Upper lobe of left lung (tissue), 6 donors: ENCODE measurements at regions not wholly inside any gene's neighbourhood (a gene's known extent, or its start where the extent isn't known, plus 50 kb on each side); places are given as distances from the start of the nearest gene placed in this dataset.

ENCODE experiments used
- ATAC-seq, 2 donors: fragments of 200-7000 bp; cut with Tn5 transposase; one replicate each; pipeline ENCODE4 v1.9.1; 2022; ENCODE audit warnings: mild to moderate bottlenecking in 2 of 2, moderate library complexity in 2 of 2; ENCODE audit not compliant: low FRiP score in 2 of 2
- DNase-seq, 2 donors: peaks; one replicate each; pipeline ENCODE4 v3.0.0-alpha.2; 2019 to 2020
- H3K27ac ChIP-seq, 4 donors: fragments of 200-600 bp; sonication (generic); one replicate each; pipeline ENCODE4 v1.5.1; 2016 to 2019
- H3K27me3 ChIP-seq, 4 donors: fragments of 200-600 bp; sonication (generic); one replicate each; pipeline ENCODE4 v1.5.1; 2017 to 2019
- H3K36me3 ChIP-seq, 4 donors: fragments of 200-600 bp; sonication (generic); one replicate each; pipeline ENCODE4 v1.5.1; 2016 to 2019
- H3K4me1 ChIP-seq, 4 donors: fragments of 200-600 bp; sonication (generic); one replicate each; pipeline ENCODE4 v1.5.1; 2018 to 2019
- H3K4me3 ChIP-seq, 4 donors: fragments of 200-600 bp; sonication (generic); one replicate each; pipeline ENCODE4 v1.5.1; 2017 to 2019; ENCODE audit warnings: mild to moderate bottlenecking in 2 of 4, moderate library complexity in 1 of 4
- H3K9me3 ChIP-seq, 4 donors: fragments of 200-600 bp; sonication (generic); one replicate each; pipeline ENCODE4 v1.5.1; 2018 to 2019
- EP300 ChIP-seq, 4 donors: sonication (generic); formaldehyde crosslinking; IDR thresholded peaks; one replicate each; pipeline ENCODE4 v1.5.1; 2017; ENCODE audit warnings: antibody characterized with exemption in 4 of 4, control low read depth in 2 of 4
- POLR2A ChIP-seq, 4 donors: fragments of 450-650 bp; IDR thresholded peaks; one replicate each; pipeline ENCODE4 v1.5.1; 2016 to 2017; ENCODE audit warnings: antibody characterized with exemption in 4 of 4, mild to moderate bottlenecking in 2 of 4
- POLR2AphosphoS5 ChIP-seq, 2 donors: sonication (generic); formaldehyde crosslinking; IDR thresholded peaks; one replicate each; pipeline ENCODE4 v1.5.1; 2017; ENCODE audit warnings: antibody characterized with exemption in 2 of 2
- WGBS, 2 donors: methylation state at CpG; one replicate each; pipeline ENCODE4 v1.1.5; 2017 to 2018; 5-methylcytosine and 5-hydroxymethylcytosine counted together
- TF ChIP-seq, protein P1 (sequence below), 6 experiments: fragments of 450-650 bp in 4 of 6; fragments of 200-600 bp in 2 of 6; sonication (generic) in 2 of 6; IDR thresholded peaks; one replicate each; pipeline ENCODE4 v1.5.1; 2016 to 2019; ENCODE audit warnings: antibody characterized with exemption in 6 of 6
- donor health status: DM: no; HTN: no; CAD: no; lungs with moderate emphysema.
- donor health status: DM: no; HTN: yes; CAD: no; lungs with severe emphysema.

GRCh38 chr10:18735711-18736110 is 76.5 kb downstream of the ARL5B start:
- no peaks in the 10 kb centered on the region for H3K36me3 ChIP-seq
- 93 to 98% methylated on average over 2 of the region's 2 CpGs for WGBS, 2 donors
- H3K27ac ChIP-seq = no peak overlapping the region
- DNase-seq (no peak), ATAC-seq (no peak)
- no peaks in the 10 kb centered on the region for H3K9me3 ChIP-seq
- TF ChIP-seq POLR2AphosphoS5 (IDR thresholded peaks at IDR 0.05) = no peak
- no peak for TF ChIP-seq POLR2A (IDR thresholded peaks at IDR 0.05)
- no peaks in the 10 kb centered on the region for H3K4me1 ChIP-seq
- H3K4me3 ChIP-seq = no peak overlapping the region
- no peaks in the 10 kb centered on the region for H3K27me3 ChIP-seq

GRCh38 chr10:18737236-18737635 is 78.0 kb downstream of the ARL5B start:
- H3K36me3 ChIP-seq = no peaks in the 10 kb centered on the region
- no peak overlapping the region for H3K27ac ChIP-seq
- WGBS, 2 donors = 75 to 86% methylated on average over 2 of the region's 2 CpGs
- no peaks in the 10 kb centered on the region for H3K9me3 ChIP-seq
- no peaks in the 10 kb centered on the region for H3K4me1 ChIP-seq
- H3K4me3 ChIP-seq = no peak overlapping the region
- DNase-seq = no peak
- no peak for ATAC-seq
- H3K27me3 ChIP-seq = no peaks in the 10 kb centered on the region
- TF ChIP-seq EP300 (IDR thresholded peaks at IDR 0.05) = no peak
- TF ChIP-seq, protein P1, sequence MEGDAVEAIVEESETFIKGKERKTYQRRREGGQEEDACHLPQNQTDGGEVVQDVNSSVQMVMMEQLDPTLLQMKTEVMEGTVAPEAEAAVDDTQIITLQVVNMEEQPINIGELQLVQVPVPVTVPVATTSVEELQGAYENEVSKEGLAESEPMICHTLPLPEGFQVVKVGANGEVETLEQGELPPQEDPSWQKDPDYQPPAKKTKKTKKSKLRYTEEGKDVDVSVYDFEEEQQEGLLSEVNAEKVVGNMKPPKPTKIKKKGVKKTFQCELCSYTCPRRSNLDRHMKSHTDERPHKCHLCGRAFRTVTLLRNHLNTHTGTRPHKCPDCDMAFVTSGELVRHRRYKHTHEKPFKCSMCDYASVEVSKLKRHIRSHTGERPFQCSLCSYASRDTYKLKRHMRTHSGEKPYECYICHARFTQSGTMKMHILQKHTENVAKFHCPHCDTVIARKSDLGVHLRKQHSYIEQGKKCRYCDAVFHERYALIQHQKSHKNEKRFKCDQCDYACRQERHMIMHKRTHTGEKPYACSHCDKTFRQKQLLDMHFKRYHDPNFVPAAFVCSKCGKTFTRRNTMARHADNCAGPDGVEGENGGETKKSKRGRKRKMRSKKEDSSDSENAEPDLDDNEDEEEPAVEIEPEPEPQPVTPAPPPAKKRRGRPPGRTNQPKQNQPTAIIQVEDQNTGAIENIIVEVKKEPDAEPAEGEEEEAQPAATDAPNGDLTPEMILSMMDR (IDR thresholded peaks at IDR 0.05) = no peak
- TF ChIP-seq POLR2A (IDR thresholded peaks at IDR 0.05) = no peak
- no peak for TF ChIP-seq POLR2AphosphoS5 (IDR thresholded peaks at IDR 0.05)

DNA sequence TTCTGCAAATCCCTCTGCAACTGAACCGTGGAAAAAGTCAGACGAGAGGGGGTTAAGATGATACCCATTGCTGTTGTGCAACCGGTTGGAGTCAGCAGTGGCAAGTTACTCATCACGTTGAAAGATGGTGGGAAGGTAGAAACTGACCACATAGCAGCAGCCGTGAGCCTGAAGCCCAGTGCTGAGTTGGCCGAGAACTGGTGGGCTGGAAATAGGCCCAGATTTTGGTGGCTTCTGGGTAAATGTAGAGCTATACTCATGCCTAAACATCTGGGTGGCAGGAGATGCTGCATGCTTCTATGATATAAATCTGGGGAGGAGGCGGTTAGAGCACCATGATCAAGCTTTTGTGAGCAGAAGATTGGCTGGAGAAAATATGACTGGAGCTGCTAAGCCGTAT is 78.6 kb downstream of the ARL5B start:
- H3K4me1 ChIP-seq = no peaks in the 10 kb centered on the region
- no peak overlapping the region for H3K4me3 ChIP-seq
- no peaks in the 10 kb centered on the region for H3K9me3 ChIP-seq
- 72 to 77% methylated on average over 8 of the region's 8 CpGs for WGBS, 2 donors
- H3K36me3 ChIP-seq = no peaks in the 10 kb centered on the region
- DNase-seq = no peak
- H3K27ac ChIP-seq = no peak overlapping the region
- no peak for TF ChIP-seq POLR2AphosphoS5 (IDR thresholded peaks at IDR 0.05)
- no peak for TF ChIP-seq EP300 (IDR thresholded peaks at IDR 0.05)
- no peak for TF ChIP-seq POLR2A (IDR thresholded peaks at IDR 0.05)
- TF ChIP-seq, protein P1 (IDR thresholded peaks at IDR 0.05) = no peak
- ATAC-seq = peak in 1 of 2 donors; percentile 43
- H3K27me3 ChIP-seq = no peaks in the 10 kb centered on the region

DNA sequence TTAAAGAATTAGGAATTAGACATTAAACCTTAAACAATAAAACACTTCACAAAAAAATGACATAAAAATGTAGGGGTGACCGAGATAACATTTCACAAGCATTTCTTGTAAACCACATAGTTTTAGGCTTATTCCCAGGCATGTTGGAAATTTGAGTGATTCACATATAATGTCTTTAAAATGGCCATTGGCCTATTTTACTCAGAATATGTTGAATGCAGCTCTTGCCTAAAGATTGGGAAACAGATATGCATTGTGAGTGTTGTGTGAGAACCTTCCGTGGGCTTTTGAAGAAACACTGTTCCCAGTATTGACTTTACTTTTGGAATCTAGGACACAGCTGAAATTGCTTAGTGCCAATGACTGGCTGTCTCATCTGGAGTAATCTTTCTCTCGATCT is 79.6 kb downstream of the ARL5B start:
- no peaks in the 10 kb centered on the region for H3K36me3 ChIP-seq
- no peak overlapping the region for H3K4me3 ChIP-seq
- DNase-seq = no peak
- H3K27ac ChIP-seq = no peak overlapping the region
- TF ChIP-seq POLR2A (IDR thresholded peaks at IDR 0.05) (no peak), EP300 (IDR thresholded peaks at IDR 0.05) (no peak)
- ATAC-seq = no peak
- H3K27me3 ChIP-seq = no peaks in the 10 kb centered on the region
- peaks cover 0 to 3% (median 1%) of the 10 kb centered on the region in 4 donors for H3K9me3 ChIP-seq
- H3K4me1 ChIP-seq = no peaks in the 10 kb centered on the region
- WGBS, 2 donors = 62 to 64% methylated on average over 3 of the region's 3 CpGs

DNA sequence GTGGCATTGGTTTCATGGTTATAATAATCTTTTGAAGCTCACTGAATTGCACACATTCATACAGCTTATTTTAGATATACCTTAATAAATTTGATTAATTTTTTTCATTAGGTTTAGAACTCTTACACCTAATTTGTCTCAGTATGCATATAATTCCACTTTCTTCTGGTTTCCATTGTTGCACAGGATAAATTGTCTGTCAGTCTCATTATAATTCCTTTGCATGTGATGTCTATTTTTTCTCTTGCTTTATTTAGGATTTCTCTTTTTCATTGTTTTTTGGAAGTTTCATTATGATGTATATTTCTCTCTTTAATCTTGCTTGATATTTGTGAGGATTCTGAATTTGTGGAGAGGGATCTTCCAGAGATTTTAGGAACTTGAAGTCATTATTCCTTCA is 84.7 kb downstream of the ARL5B start:
- DNase-seq = no peak
- H3K9me3 ChIP-seq = peaks cover 0 to 7% (median 2%) of the 10 kb centered on the region in 4 donors
- no peak for TF ChIP-seq POLR2AphosphoS5 (IDR thresholded peaks at IDR 0.05)
- no peak for TF ChIP-seq EP300 (IDR thresholded peaks at IDR 0.05)
- TF ChIP-seq, protein P1 (IDR thresholded peaks at IDR 0.05) = no peak
- TF ChIP-seq POLR2A (IDR thresholded peaks at IDR 0.05) = no peak
- H3K27me3 ChIP-seq = no peaks in the 10 kb centered on the region
- H3K27ac ChIP-seq = no peak overlapping the region
- H3K36me3 ChIP-seq = no peaks in the 10 kb centered on the region
- no peak overlapping the region for H3K4me3 ChIP-seq
- no peaks in the 10 kb centered on the region for H3K4me1 ChIP-seq
- ATAC-seq = no peak

DNA sequence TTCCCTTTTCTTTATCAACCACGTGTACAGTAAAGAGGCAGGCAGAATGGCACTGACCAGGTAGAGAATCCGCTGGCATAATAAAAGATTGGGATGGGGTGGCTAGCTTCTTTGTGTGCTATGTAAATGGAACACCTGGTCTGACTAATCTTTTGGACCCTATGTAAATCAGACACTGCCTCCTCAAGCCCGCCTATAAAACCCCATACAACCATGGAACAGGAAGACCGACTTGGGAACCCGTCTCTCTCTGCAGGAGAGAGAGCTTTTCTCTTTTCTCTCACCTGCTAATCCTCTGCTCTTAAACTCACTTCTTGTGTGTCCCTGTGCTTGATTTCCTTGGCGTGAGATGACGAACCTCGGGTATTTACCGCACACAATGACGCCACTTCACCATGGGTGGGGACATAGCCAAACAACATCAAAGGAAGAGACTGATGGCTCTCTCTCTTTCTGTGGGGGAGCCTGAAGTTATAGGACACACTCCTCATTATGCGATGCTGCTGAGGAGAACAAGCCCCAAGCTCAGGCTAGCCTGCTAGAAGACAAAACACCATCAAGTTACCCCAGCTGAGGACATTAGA is 94.2 kb downstream of the ARL5B start:
- TF ChIP-seq POLR2A (IDR thresholded peaks at IDR 0.05) = no peak
- TF ChIP-seq POLR2AphosphoS5 (IDR thresholded peaks at IDR 0.05) = no peak
- no peak for TF ChIP-seq EP300 (IDR thresholded peaks at IDR 0.05)
- TF ChIP-seq, protein P1 (IDR thresholded peaks at IDR 0.05) = no peak
- no peaks in the 10 kb centered on the region for H3K36me3 ChIP-seq
- no peaks in the 10 kb centered on the region for H3K27me3 ChIP-seq
- H3K4me3 ChIP-seq = no peak overlapping the region
- no peak overlapping the region for H3K27ac ChIP-seq
- no peak for ATAC-seq
- no peaks in the 10 kb centered on the region for H3K4me1 ChIP-seq
- no peak for DNase-seq
- H3K9me3 ChIP-seq = no peaks in the 10 kb centered on the region
- WGBS, 2 donors = 74 to 80% methylated on average over 11 of the region's 11 CpGs
